ENCODE measurements at regions not wholly inside any gene's neighbourhood (a gene's known extent, or its start where the extent isn't known, plus 50 kb on each side); places are given as distances from the start of the nearest gene placed in this dataset.

DNA sequence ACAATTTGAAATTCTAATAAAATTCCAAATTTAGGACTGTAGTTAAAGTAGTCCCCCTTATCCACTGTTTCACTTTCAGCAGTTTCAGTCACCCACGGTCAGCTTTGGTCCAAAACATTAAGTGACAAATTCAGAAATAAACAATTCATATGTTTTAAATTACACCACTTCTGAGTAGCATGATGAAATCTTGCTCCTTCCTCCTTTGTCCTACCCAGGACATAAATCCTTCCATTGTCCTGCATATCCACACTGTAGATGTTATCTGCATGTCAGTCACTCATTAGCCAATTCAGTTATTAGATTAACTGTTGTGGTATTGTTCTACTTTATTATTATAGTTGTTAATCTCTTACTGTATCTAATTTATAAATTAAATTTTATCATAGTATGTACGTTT is 376.5 kb downstream of the SH3GL2 start:
- TF ChIP-seq POLR2A (IDR thresholded peaks at IDR 0.05): no peak
- TF ChIP-seq, protein P1, sequence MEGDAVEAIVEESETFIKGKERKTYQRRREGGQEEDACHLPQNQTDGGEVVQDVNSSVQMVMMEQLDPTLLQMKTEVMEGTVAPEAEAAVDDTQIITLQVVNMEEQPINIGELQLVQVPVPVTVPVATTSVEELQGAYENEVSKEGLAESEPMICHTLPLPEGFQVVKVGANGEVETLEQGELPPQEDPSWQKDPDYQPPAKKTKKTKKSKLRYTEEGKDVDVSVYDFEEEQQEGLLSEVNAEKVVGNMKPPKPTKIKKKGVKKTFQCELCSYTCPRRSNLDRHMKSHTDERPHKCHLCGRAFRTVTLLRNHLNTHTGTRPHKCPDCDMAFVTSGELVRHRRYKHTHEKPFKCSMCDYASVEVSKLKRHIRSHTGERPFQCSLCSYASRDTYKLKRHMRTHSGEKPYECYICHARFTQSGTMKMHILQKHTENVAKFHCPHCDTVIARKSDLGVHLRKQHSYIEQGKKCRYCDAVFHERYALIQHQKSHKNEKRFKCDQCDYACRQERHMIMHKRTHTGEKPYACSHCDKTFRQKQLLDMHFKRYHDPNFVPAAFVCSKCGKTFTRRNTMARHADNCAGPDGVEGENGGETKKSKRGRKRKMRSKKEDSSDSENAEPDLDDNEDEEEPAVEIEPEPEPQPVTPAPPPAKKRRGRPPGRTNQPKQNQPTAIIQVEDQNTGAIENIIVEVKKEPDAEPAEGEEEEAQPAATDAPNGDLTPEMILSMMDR (IDR thresholded peaks at IDR 0.05): no peak

Data from uterus (tissue), 2 donors.